ENCODE measurements at regions not wholly inside any gene's neighbourhood (a gene's known extent, or its start where the extent isn't known, plus 50 kb on each side); places are given as distances from the start of the nearest gene placed in this dataset.

GRCh38 chr9:21729648-21730047, 72.8 kb upstream of the MTAP start:
- TF ChIP-seq POLR2A (IDR thresholded peaks at IDR 0.05) = no peak
- no peak for TF ChIP-seq POLR2AphosphoS5 (IDR thresholded peaks at IDR 0.05)
- TF ChIP-seq, protein P1, sequence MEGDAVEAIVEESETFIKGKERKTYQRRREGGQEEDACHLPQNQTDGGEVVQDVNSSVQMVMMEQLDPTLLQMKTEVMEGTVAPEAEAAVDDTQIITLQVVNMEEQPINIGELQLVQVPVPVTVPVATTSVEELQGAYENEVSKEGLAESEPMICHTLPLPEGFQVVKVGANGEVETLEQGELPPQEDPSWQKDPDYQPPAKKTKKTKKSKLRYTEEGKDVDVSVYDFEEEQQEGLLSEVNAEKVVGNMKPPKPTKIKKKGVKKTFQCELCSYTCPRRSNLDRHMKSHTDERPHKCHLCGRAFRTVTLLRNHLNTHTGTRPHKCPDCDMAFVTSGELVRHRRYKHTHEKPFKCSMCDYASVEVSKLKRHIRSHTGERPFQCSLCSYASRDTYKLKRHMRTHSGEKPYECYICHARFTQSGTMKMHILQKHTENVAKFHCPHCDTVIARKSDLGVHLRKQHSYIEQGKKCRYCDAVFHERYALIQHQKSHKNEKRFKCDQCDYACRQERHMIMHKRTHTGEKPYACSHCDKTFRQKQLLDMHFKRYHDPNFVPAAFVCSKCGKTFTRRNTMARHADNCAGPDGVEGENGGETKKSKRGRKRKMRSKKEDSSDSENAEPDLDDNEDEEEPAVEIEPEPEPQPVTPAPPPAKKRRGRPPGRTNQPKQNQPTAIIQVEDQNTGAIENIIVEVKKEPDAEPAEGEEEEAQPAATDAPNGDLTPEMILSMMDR (IDR thresholded peaks at IDR 0.05 in 8 of 11, conservative IDR thresholded peaks at IDR 0.05 in 3 of 11) = no peak
- Histone ChIP-seq H3K4me3 (no peak overlapping the region), H3K27ac (no peak overlapping the region), H3K36me3 (no peaks in the 10 kb centered on the region), H3K9me3 (no peaks in the 10 kb centered on the region), H3K27me3 (replicated peaks in 1 of 7) (peaks cover 0 to 15% (median 0%) of the 10 kb centered on the region in 7 donors), H3K4me1 (no peaks in the 10 kb centered on the region)
- WGBS, 5 donors = 58 to 77% (median 62%) methylated on average over 2 of the region's 2 CpGs
- DNase-seq = no peak
- intact Hi-C loops (cut with DNase I; ENCODE audit: low total_unique reads) = no loop called here

DNA sequence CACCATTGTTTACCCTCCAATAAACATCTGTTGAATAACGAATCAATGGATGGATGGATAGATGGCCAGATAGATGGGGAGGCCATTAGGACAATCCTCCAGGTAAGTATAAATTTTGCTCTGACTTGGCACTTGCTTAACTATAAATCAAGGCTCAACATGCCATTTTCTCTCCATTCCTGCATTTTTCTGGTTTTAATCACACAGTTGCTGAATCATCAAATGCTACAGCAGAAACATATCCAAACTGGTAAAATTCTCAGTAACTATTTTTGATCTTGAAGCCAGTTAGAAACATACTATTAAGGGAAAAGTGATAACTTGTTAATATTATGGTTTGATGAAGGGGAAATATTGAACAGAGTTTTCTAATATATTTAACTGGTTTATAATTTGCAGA, 71.5 kb upstream of the MTAP start:
- Histone ChIP-seq H3K4me3 (no peak overlapping the region), H3K4me1 (no peaks in the 10 kb centered on the region), H3K9me3 (no peaks in the 10 kb centered on the region), H3K27ac (no peak overlapping the region), H3K27me3 (replicated peaks in 1 of 7) (peaks cover 0 to 15% (median 0%) of the 10 kb centered on the region in 7 donors), H3K36me3 (no peaks in the 10 kb centered on the region)
- 54 to 68% (median 62%) methylated on average over 1 of the region's 1 CpG for WGBS, 5 donors
- intact Hi-C loops (cut with DNase I; ENCODE audit: low total_unique reads) = no loop called here
- no peak for TF ChIP-seq POLR2AphosphoS5 (IDR thresholded peaks at IDR 0.05)
- no peak for TF ChIP-seq POLR2A (IDR thresholded peaks at IDR 0.05)
- TF ChIP-seq, protein P1 (IDR thresholded peaks at IDR 0.05 in 8 of 11, conservative IDR thresholded peaks at IDR 0.05 in 3 of 11) = no peak
- no peak for DNase-seq

DNA sequence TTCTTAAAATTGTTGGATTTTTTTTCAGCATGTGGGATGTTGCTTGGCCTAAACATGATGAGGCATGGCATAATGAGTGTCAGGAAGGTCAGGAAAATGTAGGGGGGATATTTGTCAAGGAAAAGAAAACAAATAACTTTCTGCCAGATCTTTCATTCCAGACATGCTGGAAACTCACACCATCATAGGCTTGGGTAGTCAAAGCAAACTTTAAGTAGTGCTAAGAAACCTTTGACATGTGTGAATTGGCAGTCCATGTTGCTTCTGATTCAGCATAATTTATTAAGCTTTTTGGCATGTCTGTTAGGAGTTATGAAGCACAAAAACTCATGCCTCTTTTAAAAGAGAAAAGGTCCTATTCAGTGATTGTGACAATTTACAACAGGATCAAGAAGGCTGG, 61.3 kb upstream of the MTAP start:
- TF ChIP-seq POLR2A (IDR thresholded peaks at IDR 0.05) = no peak
- no peak for TF ChIP-seq POLR2AphosphoS5 (IDR thresholded peaks at IDR 0.05)
- TF ChIP-seq, protein P1 (IDR thresholded peaks at IDR 0.05 in 8 of 11, conservative IDR thresholded peaks at IDR 0.05 in 3 of 11) = no peak
- Histone ChIP-seq H3K27ac (no peak overlapping the region), H3K27me3 (replicated peaks in 1 of 7) (peaks cover 0 to 15% (median 0%) of the 10 kb centered on the region in 7 donors), H3K36me3 (no peaks in the 10 kb centered on the region), H3K4me3 (no peak overlapping the region), H3K9me3 (no peaks in the 10 kb centered on the region), H3K4me1 (no peaks in the 10 kb centered on the region)
- intact Hi-C loops (cut with DNase I; ENCODE audit: low total_unique reads) = no loop called here
- DNase-seq = no peak

GRCh38 chr9:21744320-21744719, 58.1 kb upstream of the MTAP start:
- no peak for TF ChIP-seq POLR2A (IDR thresholded peaks at IDR 0.05)
- TF ChIP-seq POLR2AphosphoS5 (IDR thresholded peaks at IDR 0.05) = no peak
- TF ChIP-seq, protein P1 (IDR thresholded peaks at IDR 0.05 in 8 of 11, conservative IDR thresholded peaks at IDR 0.05 in 3 of 11) = no peak
- peaks cover 0 to 15% (median 0%) of the 10 kb centered on the region in 7 donors for H3K27me3 ChIP-seq (replicated peaks in 1 of 7)
- intact Hi-C loops (cut with DNase I; ENCODE audit: low total_unique reads) = no loop called here

More at GRCh38 chr9:21744320-21744719, 58.1 kb upstream of the MTAP start:
- Histone ChIP-seq H3K4me1 (no peaks in the 10 kb centered on the region), H3K9me3 (no peaks in the 10 kb centered on the region), H3K4me3 (no peak overlapping the region), H3K36me3 (no peaks in the 10 kb centered on the region), H3K27ac (no peak overlapping the region)
- WGBS, 5 donors = 36 to 60% (median 37%) methylated on average over 3 of the region's 3 CpGs
- DNase-seq = no peak
